ENCODE measurements at regions not wholly inside any gene's neighbourhood (a gene's known extent, or its start where the extent isn't known, plus 50 kb on each side); places are given as distances from the start of the nearest gene placed in this dataset.

DNA sequence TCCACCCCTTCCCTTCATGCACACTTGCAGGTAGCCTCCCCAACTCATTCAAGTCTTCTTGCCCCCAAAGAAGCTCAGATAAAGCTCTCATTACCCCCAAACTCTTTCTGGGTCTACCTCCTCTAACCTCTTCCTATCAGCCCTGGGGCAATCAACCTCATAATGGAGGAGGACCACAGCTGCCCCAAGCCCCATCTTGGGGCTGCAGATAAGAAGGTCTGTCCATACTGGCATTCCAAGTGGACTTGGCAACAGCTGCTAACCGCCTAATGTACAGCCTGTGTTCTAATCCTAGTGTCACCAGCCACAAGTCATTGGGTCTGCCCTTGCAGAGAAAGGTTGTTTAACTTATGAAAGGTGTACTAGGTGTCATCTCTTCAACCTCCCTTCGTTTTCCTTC, 107.4 kb upstream of the ADGRF1 start:
- TF ChIP-seq SP1 (IDR thresholded peaks at IDR 0.05) = no peak
- no peak for TF ChIP-seq FOXM1 (IDR thresholded peaks at IDR 0.05; ENCODE audit: borderline replicate concordance)
- no peak for TF ChIP-seq ELF4 (IDR thresholded peaks at IDR 0.05)
- TF ChIP-seq FOXK2 (IDR thresholded peaks at IDR 0.05) = no peak
- TF ChIP-seq ZNF384 (IDR thresholded peaks at IDR 0.05) = no peak
- TF ChIP-seq BHLHE40 (IDR thresholded peaks at IDR 0.05; ENCODE audit: borderline replicate concordance) = no peak
- no peak for TF ChIP-seq HDGF (IDR thresholded peaks at IDR 0.05; ENCODE audit: borderline replicate concordance)
- TF ChIP-seq, protein P1, sequence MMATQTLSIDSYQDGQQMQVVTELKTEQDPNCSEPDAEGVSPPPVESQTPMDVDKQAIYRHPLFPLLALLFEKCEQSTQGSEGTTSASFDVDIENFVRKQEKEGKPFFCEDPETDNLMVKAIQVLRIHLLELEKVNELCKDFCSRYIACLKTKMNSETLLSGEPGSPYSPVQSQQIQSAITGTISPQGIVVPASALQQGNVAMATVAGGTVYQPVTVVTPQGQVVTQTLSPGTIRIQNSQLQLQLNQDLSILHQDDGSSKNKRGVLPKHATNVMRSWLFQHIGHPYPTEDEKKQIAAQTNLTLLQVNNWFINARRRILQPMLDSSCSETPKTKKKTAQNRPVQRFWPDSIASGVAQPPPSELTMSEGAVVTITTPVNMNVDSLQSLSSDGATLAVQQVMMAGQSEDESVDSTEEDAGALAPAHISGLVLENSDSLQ (IDR thresholded peaks at IDR 0.05) = no peak
- no peak for TF ChIP-seq TARDBP (IDR thresholded peaks at IDR 0.05)
- no peak for TF ChIP-seq FOXA1 (IDR thresholded peaks at IDR 0.05)
- TF ChIP-seq NFRKB (IDR thresholded peaks at IDR 0.05) = no peak
- TF ChIP-seq SUZ12 (IDR thresholded peaks at IDR 0.05) = no peak
- TF ChIP-seq LEF1 (IDR thresholded peaks at IDR 0.05; ENCODE audit: borderline replicate concordance) = no peak

Measured in HEK293T (cell line).